Liver (tissue), 3 donors: ENCODE measurements at regions not wholly inside any gene's neighbourhood (a gene's known extent, or its start where the extent isn't known, plus 50 kb on each side); places are given as distances from the start of the nearest gene placed in this dataset.

Experiments
- CTCF ChIP-seq: fragments of 150-350 bp; IDR thresholded peaks from 2 replicates; pipeline ENCODE4 v1.5.1; 2017; ENCODE audit warnings: improper control_type of control experiment, low read depth, low read length; ENCODE audit not compliant: missing input control
- FOXA1 ChIP-seq: IDR thresholded peaks from 2 replicates; pipeline ENCODE4 v1.6.1; 2016; ENCODE audit warnings: antibody characterized with exemption
- GABPA ChIP-seq, 2 donors: IDR thresholded peaks in 1 of 2; conservative IDR thresholded peaks in 1 of 2; 2 replicates each; pipeline ENCODE4 v1.6.1; 2016; ENCODE audit warnings: antibody characterized with exemption in 2 of 2, mild to moderate bottlenecking in 1 of 2, moderate library complexity in 1 of 2
- MAX ChIP-seq: IDR thresholded peaks from 2 replicates; pipeline ENCODE4 v1.6.1; 2016; ENCODE audit warnings: antibody characterized with exemption
- REST ChIP-seq: IDR thresholded peaks from 2 replicates; pipeline ENCODE4 v1.6.1; 2016; ENCODE audit warnings: antibody characterized with exemption, mild to moderate bottlenecking
- RXRA ChIP-seq, 2 donors: IDR thresholded peaks; 2 replicates each; pipeline ENCODE4 v1.6.1; 2017 to 2018; ENCODE audit warnings: antibody characterized with exemption in 2 of 2, mild to moderate bottlenecking in 1 of 2
- SP1 ChIP-seq: IDR thresholded peaks from 2 replicates; pipeline ENCODE4 v1.6.1; 2018; ENCODE audit warnings: antibody characterized with exemption, mild to moderate bottlenecking
- TAF1 ChIP-seq: conservative IDR thresholded peaks from 2 replicates; pipeline ENCODE4 v1.6.1; 2016; ENCODE audit warnings: antibody characterized with exemption, mild to moderate bottlenecking
- ZBTB33 ChIP-seq: IDR thresholded peaks from 2 replicates; pipeline ENCODE4 v1.6.1; 2016; ENCODE audit warnings: antibody characterized with exemption
- donor health status: healthy.
- donor health status: healthy.

GRCh38 chr13:70430256-70430655 is 322.0 kb upstream of the KLHL1 start:
- TF ChIP-seq CTCF (no peak), SP1 (no peak), TAF1 (no peak), GABPA (IDR thresholded peaks at IDR 0.05 in 1 of 2, conservative IDR thresholded peaks at IDR 0.05 in 1 of 2) (no peak), MAX (no peak), REST (no peak), ZBTB33 (no peak), FOXA1 (no peak), RXRA (IDR thresholded peaks at IDR 0.05) (no peak)
